RPMI8226 (cell line): ENCODE measurements at regions not wholly inside any gene's neighbourhood (a gene's known extent, or its start where the extent isn't known, plus 50 kb on each side); places are given as distances from the start of the nearest gene placed in this dataset.

Experiments used
- DNase-seq: peaks from one replicate; pipeline ENCODE4 v3.0.0-alpha.2; 2015

DNA sequence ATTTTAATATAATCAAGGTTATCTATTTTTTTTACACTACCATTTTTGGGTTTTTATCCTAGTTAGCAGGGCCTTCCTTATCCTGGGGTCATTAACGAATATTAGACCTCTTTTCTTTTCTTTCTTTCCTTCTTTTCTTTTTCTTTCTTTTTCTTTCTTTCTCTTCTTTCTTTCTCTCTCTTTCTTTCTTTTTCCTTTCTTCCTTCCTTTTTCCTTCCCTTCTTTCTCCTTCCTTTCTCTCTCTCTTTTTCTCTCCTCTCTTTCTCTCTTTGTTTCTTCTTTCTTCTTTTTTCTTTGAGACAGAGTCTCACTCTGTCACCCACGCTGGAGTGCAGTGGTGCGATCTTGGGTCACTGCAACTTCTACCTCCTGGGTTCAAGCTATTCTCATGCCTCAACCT is 120.4 kb upstream of the PDE7B start:
- no peak for DNase-seq

DNA sequence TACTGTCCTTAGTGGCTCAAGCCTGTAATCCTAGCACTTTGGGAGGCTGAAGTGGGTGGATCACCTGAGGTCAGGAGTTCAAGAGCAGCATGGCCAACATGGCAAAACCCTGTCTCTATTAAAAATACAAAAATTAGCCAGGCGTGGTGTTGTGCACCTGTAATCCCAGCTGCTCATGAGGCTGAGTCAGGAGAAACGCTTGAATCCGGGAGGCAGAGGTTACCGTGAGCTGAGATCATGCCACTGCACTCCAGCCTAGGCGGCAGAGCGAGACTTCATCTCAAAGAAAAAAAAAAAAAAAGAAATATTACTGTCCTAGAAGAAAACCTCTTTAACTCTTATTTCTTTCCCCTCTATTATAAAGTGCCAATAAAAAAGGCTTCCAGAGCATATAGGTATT is 115.2 kb upstream of the PDE7B start:
- DNase-seq: peak; percentile 34

DNA sequence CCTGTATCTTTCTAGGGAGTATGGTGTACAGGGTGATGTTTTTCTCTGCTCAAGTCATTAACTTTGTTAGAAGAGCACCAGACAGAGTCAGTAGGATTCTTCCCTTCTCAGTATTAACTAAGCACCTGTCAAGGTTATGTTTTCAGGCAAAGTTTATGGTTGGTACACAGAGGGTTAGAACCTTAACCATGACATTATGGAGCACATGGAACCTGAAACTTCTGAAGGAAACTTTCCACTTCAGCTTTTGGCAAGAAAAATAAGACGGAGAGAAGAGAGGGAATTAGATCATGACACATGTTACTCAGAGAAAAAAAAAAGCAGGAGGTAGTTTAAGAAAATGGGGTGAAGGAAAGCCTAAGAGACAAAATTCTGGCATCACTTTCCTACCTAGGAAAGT is 112.9 kb upstream of the PDE7B start:
- DNase-seq: no peak

DNA sequence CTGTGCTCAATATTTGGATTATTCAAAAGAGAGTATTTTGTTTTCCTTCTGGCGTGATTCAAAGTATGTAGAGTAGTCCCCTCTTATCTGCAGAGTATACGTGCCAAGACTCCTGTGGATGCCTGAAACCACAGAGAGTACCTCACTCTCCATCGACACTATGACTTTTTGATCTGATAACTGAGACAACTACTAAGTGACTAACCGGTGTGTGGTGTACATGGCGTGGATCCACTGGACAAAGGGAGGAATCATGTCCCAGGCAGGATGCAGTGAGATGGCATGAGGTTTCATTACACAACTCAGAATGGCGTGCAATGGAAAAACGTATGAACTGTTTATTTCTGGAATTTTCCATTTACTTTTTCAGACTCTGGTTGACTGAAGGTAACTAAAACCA is 112.2 kb upstream of the PDE7B start:
- no peak for DNase-seq

DNA sequence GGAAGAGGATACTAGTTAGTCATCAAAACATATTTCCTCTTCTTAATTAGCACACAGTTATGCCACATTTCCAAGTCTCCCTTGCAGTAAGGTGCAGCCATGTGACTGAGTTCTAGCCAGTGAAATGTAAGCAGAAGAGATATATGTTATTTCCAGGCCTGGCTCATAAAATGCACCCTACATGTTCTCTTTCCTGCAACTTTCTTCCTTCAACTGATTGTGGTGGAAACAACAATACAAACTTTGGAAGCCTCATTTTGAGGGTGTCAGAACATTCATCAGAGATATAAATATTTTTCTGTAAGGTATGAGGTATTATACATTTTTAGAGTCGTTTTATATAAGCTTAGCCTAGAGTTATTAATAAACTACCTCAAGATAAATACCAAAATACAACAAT is 110.9 kb upstream of the PDE7B start:
- no peak for DNase-seq

DNA sequence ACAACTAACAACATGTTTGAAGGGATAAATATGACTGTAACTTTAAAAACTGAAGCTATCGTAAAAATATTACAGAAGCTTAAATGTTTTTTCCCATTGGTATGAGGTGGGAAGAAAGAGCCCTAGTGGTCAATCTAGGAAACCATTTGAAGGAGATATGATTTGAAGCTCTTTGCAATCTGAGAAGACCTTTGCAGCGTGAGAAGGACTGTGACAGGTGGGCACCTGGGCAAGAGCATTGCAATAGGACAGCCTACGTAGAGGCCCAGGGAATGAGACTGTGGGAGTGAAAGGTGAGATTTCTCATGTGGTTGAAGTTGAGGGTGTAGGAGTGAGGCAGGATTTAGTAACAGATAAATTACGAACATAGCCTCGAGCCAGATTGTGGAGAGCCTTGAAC is 108.0 kb upstream of the PDE7B start:
- no peak for DNase-seq

DNA sequence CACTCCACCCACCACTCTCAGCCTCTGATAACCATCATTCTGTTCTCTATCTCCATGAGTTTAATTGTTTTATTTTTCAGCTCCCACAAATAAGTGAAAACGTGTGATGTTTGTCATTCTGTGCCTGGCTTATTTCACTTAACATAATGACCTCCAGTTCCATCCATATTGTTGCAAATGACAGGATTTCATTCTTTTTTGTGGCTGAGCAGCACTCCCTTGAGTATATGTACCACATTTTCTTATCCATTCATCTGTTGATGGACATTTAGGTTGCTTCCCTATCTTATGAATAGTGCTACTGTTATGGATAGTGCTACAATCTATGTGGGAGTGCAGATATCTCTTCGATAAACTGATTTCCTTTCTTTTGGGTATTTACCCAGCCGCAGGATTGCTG is 103.3 kb upstream of the PDE7B start:
- no peak for DNase-seq

DNA sequence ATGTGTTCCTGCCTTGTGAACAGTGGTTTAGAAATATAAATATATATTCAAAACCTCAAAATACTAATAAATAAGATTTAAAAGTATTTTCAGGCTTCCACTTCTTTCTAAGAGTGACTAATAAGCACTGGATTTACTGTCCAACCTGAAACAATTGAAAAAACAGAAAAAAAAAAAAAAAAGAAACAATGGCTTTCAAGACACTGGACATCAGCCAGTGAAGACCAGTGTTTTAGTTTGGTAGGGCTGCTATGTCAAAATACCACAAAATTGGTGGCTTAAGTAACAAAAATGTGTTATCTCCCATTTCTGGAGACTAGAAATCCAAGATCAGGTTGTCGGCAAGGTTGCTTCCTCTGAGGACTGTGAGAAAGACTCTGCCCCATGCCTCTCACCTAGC is 101.4 kb upstream of the PDE7B start:
- DNase-seq: no peak

DNA sequence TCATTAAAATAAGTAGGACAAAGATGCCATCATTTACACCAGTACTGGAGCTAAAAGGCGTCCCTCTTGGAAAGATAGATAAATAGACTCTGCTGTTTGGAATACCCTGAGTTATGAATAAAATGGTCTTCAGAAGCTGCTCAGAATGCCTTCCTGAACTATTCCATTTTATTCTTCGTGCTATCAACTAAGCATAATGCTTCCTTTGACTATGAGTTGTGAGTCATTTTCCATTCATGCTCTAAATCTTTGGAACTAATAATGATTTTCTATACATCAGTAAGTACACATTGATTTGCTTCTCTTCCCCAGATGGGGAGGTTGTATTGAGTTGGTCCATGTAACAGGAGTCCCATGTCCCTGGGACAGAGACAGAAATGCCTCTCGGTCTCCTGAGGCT is 98.3 kb upstream of the PDE7B start:
- DNase-seq: no peak

DNA sequence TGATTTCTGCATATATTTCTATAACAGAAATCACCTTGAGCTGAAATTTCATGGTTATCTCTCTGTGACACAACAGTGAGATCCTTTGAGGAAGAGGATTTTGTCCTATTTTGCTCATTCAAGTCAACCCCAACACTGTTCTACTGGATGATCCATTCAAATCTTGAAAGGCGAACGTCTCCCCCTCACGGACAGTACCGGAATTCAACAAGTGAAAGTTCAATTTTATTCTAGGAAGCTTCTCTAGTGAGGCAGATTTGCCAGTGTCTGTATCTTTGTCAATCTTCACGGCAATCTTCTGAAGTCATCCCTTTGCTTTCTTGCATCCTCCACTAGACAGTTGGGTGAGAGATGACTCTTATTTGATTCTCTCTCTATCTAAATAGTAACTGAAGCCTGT is 91.7 kb upstream of the PDE7B start:
- DNase-seq: peak; percentile 11

DNA sequence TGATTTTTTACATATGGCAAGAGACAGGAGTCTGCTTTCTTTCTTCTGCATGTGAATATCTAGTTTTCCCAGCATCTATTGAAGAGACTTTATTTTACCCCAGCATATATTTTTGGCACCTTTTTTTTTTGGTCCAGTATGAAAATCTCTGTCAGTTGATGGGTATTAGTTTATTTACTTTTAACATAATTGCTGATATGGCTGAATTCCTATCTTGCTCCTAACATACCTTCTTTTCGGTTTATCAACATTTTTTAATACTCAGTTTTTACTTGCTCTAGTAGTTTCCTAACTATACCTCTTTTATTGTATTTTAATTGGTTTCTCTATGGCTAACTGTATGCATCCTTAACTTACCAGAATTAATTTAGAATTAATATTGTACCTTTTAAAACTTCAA is 77.5 kb upstream of the PDE7B start:
- DNase-seq: no peak

DNA sequence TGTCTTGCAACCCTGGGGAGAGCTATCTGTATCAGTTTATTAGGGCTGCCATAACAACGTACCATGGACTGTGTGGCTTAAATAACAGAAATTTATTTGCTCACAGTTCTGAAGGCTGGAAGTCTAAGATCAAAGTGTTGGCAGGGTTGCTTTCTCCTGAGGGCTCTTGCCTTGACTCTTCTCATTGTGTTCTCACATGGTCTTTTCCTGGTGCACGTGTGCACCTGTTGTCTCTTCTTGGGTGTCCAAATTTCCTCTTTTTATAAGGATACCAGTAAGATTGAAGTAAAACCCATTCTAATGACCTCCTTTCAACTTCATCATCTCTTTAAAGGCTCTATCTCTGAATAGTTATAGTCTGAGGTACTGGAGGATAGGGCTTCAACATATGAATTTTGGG is 72.3 kb upstream of the PDE7B start:
- no peak for DNase-seq

DNA sequence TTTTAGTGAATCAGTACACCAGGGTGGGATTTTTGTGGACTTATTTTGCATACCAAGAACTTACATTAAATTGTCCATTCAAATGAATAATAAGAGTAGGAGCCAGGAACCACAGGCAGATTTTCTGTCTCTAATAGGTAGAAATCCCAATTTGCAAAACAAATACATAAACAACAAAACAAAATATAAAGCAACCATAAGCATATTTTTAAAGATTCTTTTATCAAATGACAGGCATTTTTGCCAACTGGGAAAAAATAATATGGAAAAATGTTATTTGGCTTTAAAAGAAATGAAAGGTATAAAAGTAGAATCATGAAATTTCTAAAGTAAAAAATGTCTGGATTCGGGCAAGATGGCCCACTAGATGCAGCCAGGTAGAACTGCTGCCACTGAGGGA is 71.2 kb upstream of the PDE7B start:
- DNase-seq: no peak

DNA sequence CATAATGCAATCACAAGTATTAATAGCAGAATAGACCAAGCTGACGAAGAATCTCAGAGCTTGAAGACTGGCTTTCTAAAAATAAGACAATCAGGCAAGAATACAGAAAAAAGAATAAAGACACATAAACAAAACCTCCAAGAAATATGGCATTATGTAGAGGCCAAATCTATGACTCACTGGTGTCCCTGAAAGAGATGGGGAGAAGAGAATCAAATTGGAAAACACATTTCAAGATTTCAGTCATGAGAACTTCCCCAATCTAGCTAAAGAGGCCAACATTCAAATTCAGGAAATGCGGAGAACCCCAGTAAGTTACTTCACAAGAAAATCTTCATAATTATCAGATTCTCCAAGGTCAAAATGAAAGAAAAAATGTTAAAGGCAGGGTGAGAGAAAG is 69.0 kb upstream of the PDE7B start:
- no peak for DNase-seq

DNA sequence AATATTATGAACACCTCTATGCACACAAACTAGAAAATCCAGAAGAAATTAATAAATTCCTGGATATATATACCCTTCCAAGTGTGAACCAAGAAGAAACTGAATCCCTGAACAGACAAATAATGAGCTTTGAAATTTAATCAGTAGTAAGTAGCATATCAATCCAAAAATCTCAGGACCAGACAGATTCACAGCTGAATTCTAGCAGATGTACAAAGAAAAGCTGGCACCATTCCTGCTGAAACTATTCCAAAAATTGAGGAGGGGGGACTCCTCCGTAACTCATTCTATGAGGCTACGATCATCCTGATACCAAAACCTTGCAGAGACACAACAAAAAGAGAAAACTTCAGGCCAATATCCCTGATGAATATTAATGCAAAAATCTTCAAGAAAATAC is 67.0 kb upstream of the PDE7B start:
- DNase-seq: no peak

DNA sequence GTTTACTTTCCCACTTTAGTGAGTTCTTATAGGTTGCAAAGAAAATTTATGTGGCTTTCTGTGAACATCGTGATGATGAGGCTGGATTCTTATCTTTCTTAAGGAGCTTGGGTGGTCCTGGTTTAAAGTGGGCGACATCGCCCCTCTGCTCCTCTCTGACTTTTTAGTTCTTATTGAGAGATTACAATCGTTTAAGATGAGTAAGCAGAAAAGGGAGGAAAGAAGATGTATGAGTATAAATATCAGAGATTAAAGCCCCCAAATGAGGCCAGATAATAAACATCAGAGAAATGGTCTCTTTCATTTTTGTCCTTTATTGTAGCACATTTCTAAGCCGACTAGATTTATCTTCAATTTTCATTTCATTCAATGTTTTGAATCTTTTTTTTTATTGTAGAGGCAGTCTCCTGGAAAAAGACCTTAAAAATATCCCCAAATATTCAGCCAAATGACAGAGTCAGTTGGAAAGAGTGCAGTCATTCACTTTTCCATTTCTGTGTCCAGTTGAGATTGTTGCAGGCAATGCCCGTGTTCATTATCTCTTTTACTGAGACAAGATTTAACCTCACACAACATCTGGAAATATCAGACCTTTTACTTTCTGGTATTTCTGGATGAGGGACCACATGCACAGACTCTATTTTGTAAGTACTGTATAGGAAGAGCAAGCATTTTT is 62.0 kb upstream of the PDE7B start:
- DNase-seq: no peak

DNA sequence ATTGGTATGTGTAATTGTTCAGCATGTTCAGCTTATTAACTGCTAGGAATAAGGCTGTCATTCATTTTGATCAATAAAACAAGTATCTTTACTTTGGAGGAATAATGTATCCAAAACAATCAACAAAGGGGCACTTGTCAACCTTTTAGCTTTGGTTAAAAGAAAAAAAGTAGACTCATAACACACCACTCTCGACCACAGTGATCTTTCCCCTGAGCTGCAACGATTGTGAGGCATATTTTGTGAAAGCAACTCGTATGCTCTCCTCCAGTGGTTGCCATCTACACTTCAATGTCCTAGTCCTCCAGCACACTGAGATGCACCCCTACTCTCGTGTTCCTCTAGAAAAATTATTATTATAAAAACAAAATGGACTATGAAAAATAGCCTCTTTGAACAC is 60.1 kb upstream of the PDE7B start:
- DNase-seq: no peak

DNA sequence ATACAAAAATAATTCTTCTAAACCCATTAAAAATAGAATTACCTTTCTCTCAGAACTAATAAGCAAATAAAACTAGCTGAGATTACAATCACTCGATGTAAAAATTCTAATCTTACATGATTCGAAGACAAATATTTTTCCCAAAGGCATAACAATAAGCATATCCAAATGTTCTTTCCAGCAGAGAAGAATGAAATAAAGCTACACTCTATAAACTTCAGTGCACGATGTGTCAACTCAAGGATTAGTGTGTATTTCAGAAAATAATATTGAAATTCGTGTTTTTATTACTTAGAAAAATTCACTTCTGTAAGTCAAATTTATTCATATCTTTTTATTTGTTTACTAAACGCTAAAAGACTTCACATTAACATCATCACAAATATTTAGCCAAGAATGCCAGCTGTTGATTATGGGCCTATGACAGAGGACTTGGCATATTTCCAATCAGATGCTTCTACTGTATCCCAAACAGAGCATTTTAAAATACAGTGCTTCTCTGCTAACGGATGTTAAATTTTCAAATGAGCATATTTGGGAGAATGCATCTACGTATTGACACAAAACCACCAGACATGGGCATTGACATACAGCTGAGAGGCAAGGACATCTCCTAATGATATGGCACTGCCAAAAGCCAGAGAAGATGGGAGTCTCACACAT is 54.7 kb upstream of the PDE7B start:
- no peak for DNase-seq

DNA sequence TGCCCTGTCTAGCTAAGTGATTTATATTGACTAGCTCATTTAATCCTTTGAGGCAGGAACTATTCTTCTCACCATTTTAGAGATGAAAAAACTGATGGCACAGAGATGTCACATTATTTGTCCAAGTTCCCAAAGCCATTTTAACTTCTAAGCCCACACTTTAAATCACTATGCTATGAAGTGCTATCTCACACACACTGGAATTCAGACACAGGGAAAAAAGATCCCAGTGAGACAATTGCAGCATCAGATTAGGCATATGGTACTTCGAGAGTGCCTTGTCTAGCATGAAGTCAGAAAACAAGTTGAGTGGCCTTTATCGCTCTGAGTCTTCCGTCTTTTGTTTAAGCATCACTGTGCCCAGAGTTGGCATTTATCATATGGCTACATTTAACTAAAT is 54.1 kb upstream of the PDE7B start:
- no peak for DNase-seq

DNA sequence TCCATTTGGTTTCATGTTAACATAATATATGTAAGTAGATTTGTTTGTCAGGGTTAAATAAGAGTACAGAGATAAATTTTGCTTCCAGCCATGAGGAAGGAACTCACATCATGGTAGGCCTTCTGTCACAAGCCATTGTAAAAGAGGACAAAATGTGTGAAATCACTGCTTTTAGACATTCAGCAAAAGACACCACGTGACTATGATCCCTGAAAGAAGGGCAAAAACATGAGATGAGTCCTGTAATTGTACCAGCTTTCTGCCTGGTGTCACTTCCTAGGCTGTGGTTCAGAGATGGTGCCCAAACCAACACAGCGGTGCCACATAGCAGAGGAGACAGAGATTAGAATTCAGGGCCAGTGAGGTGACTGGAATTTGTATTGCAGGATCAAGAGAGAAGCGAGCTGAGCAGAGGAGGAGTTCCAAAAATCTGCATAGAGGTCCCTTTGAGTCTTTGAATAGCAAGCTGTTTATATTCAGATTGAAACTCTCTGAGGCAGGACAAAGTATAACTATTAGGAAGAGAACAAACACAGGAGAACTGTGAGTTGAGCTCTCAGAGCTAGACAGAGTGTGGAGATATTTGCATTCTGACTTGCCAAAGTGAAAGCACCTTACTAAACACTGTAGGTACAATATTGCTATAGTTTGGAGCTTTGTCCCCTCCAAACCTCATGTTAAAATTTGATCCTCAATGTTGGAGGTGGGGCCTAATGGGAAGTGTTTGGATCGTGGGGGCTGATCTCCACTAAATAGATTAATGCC is 52.6 kb upstream of the PDE7B start:
- DNase-seq: no peak
